ENCODE measurements at regions not wholly inside any gene's neighbourhood (a gene's known extent, or its start where the extent isn't known, plus 50 kb on each side); places are given as distances from the start of the nearest gene placed in this dataset.

DNA sequence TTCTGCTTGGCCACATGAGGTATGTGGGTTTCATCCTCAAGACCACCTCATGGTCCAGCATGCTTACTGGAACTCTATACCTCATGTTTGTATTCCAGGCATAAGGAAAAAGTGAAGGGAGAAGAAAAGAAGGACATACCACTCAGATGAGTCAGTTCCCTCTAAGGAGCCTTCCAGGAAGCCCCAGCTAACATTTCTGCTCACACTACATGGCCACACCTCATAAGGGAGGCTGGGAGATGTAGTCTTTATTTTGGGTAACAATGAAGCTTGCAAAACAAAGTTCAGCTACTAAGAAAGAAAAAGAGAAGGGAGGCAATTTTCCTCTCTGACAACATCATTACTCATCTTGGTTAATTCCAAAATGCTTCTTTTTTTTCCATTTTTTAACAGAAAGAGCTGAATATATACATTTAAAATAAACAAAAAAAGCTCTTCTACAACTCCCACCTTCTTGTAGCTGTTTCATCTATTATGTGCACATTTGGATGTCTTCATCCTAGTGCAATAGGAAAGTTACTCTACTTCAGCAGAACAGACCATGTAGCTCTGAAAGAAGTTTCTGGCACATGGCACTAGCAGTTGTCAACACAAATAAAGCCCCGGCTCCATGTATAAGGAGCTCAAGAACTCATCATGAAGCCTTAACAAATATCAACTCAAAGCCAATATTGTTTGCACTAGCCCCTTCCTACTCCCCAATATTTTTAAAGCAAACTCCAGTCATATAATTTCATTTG lies 123.6 kb upstream of the CCDC112 start:
- TF ChIP-seq EZH2 (IDR thresholded peaks at IDR 0.05; ENCODE audit: insufficient read depth, low read length) = no peak
- no peak for TF ChIP-seq CTCF (IDR thresholded peaks at IDR 0.05; ENCODE audit: insufficient read depth, low read depth, low read length)
- Histone ChIP-seq H2AFZ (ENCODE audit: low read depth, low read length) (no peak overlapping the region), H3K9ac (ENCODE audit: low read length) (no peak overlapping the region), H3K4me1 (ENCODE audit: insufficient read depth, low read length) (peaks cover 19% of the 10 kb centered on the region), H3K4me3 (ENCODE audit: insufficient read depth, low read depth, low read length) (no peak overlapping the region), H3K9me3 (ENCODE audit: insufficient read depth, low read depth, low read length) (no peaks in the 10 kb centered on the region), H4K20me1 (ENCODE audit: insufficient read depth, low read length) (no peaks in the 10 kb centered on the region), H3K4me2 (ENCODE audit: low read length) (peak overlapping the region; percentile 53), H3K27me3 (ENCODE audit: insufficient read depth, low read length) (no peaks in the 10 kb centered on the region), H3K79me2 (ENCODE audit: insufficient read depth, low read length) (no peaks in the 10 kb centered on the region), H3K27ac (ENCODE audit: low read depth, low read length) (peak overlapping the region; percentile 28), H3K36me3 (ENCODE audit: insufficient read depth, low read length) (no peaks in the 10 kb centered on the region)
- H3K4me3 Mint-ChIP-seq (ENCODE audit: unreplicated experiment) = no peak overlapping the region
- peak overlapping the region; percentile 76 for H3K27ac Mint-ChIP-seq (ENCODE audit: unreplicated experiment)
- peak; percentile 93 for FAIRE-seq
- H3K27me3 Mint-ChIP-seq (ENCODE audit: low read depth, unreplicated experiment) = no peaks in the 10 kb centered on the region
- H3K9me3 Mint-ChIP-seq (ENCODE audit: unreplicated experiment) = no peaks in the 10 kb centered on the region
- peaks cover 21% of the 10 kb centered on the region for H3K4me1 Mint-ChIP-seq (ENCODE audit: low read depth, unreplicated experiment)
- no peaks in the 10 kb centered on the region for H3K36me3 Mint-ChIP-seq (ENCODE audit: low read depth, unreplicated experiment)
- DNase-seq (ENCODE audit: low read depth) = peak; percentile 97

GRCh38 chr5:115418788-115419187 lies 122.3 kb upstream of the CCDC112 start:
- no peak overlapping the region for H3K27ac Mint-ChIP-seq (ENCODE audit: unreplicated experiment)
- no peaks in the 10 kb centered on the region for H3K9me3 ChIP-seq (ENCODE audit: insufficient read depth, low read depth, low read length)
- no peak overlapping the region for H3K27ac ChIP-seq (ENCODE audit: low read depth, low read length)
- H3K79me2 ChIP-seq (ENCODE audit: insufficient read depth, low read length) = no peaks in the 10 kb centered on the region
- H3K4me3 ChIP-seq (ENCODE audit: insufficient read depth, low read depth, low read length) = no peak overlapping the region
- peaks cover 27% of the 10 kb centered on the region for H3K4me1 ChIP-seq (ENCODE audit: insufficient read depth, low read length)
- H3K9me3 Mint-ChIP-seq (ENCODE audit: unreplicated experiment) = no peaks in the 10 kb centered on the region
- no peaks in the 10 kb centered on the region for H3K36me3 Mint-ChIP-seq (ENCODE audit: low read depth, unreplicated experiment)
- DNase-seq (ENCODE audit: low read depth) (no peak), FAIRE-seq (no peak)
- H3K36me3 ChIP-seq (ENCODE audit: insufficient read depth, low read length) = no peaks in the 10 kb centered on the region
- no peak overlapping the region for H3K4me2 ChIP-seq (ENCODE audit: low read length)
- no peaks in the 10 kb centered on the region for H4K20me1 ChIP-seq (ENCODE audit: insufficient read depth, low read length)
- H3K27me3 ChIP-seq (ENCODE audit: insufficient read depth, low read length) = no peaks in the 10 kb centered on the region
- no peak for TF ChIP-seq EZH2 (IDR thresholded peaks at IDR 0.05; ENCODE audit: insufficient read depth, low read length)
- no peak for TF ChIP-seq CTCF (IDR thresholded peaks at IDR 0.05; ENCODE audit: insufficient read depth, low read depth, low read length)
- no peaks in the 10 kb centered on the region for H3K27me3 Mint-ChIP-seq (ENCODE audit: low read depth, unreplicated experiment)
- no peak overlapping the region for H3K9ac ChIP-seq (ENCODE audit: low read length)
- no peak overlapping the region for H3K4me3 Mint-ChIP-seq (ENCODE audit: unreplicated experiment)
- peaks cover 26% of the 10 kb centered on the region for H3K4me1 Mint-ChIP-seq (ENCODE audit: low read depth, unreplicated experiment)
- no peak overlapping the region for H2AFZ ChIP-seq (ENCODE audit: low read depth, low read length)

DNA sequence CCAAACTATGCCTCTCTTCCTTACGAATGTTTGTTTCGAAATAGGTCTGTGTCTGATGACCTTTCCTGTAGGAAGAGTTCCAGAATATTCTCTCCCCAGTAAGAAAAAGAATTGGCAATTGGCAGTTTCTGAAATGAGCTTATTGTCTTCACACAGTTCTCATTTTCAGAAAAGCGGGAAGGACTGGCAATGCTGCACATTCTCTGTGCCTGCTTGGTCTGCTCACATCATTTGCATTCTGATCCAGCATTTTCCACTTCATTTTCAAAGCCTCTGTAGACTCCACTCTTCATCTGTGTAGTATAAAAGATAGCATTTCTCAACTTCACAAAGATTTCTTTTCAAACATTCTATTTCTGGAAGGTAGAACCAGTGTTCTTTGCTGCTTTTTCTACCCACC lies 120.6 kb upstream of the CCDC112 start:
- H3K9me3 Mint-ChIP-seq (ENCODE audit: unreplicated experiment) = no peaks in the 10 kb centered on the region
- TF ChIP-seq EZH2 (IDR thresholded peaks at IDR 0.05; ENCODE audit: insufficient read depth, low read length) (no peak), CTCF (IDR thresholded peaks at IDR 0.05; ENCODE audit: insufficient read depth, low read depth, low read length) (no peak)
- H3K4me3 Mint-ChIP-seq (ENCODE audit: unreplicated experiment) = no peak overlapping the region
- H3K36me3 Mint-ChIP-seq (ENCODE audit: low read depth, unreplicated experiment) = no peaks in the 10 kb centered on the region
- H3K27ac Mint-ChIP-seq (ENCODE audit: unreplicated experiment) = no peak overlapping the region
- Histone ChIP-seq H3K9me3 (ENCODE audit: insufficient read depth, low read depth, low read length) (no peaks in the 10 kb centered on the region), H3K4me1 (ENCODE audit: insufficient read depth, low read length) (peaks cover 27% of the 10 kb centered on the region), H3K4me2 (ENCODE audit: low read length) (no peak overlapping the region), H3K36me3 (ENCODE audit: insufficient read depth, low read length) (no peaks in the 10 kb centered on the region), H3K9ac (ENCODE audit: low read length) (no peak overlapping the region), H3K27me3 (ENCODE audit: insufficient read depth, low read length) (no peaks in the 10 kb centered on the region), H2AFZ (ENCODE audit: low read depth, low read length) (no peak overlapping the region), H4K20me1 (ENCODE audit: insufficient read depth, low read length) (no peaks in the 10 kb centered on the region), H3K27ac (ENCODE audit: low read depth, low read length) (no peak overlapping the region), H3K79me2 (ENCODE audit: insufficient read depth, low read length) (no peaks in the 10 kb centered on the region), H3K4me3 (ENCODE audit: insufficient read depth, low read depth, low read length) (no peak overlapping the region)
- no peaks in the 10 kb centered on the region for H3K27me3 Mint-ChIP-seq (ENCODE audit: low read depth, unreplicated experiment)
- peaks cover 21% of the 10 kb centered on the region for H3K4me1 Mint-ChIP-seq (ENCODE audit: low read depth, unreplicated experiment)
- FAIRE-seq (no peak), DNase-seq (ENCODE audit: low read depth) (no peak)
